HCT116 (cell line): ENCODE measurements at regions not wholly inside any gene's neighbourhood (a gene's known extent, or its start where the extent isn't known, plus 50 kb on each side); places are given as distances from the start of the nearest gene placed in this dataset.

Source experiments
- ATAC-seq: fragments of 200-7000 bp; cut with Tn5 transposase; 2 replicates; pipeline ENCODE4 v1.9.1; 2020; ENCODE audit warnings: mild to moderate bottlenecking, moderate library complexity
- BruUV-seq: library from RNA; stranded (reverse); fragments of 400-500 nt; replicated peaks from 2 replicates; lab custom pipeline; 2021; lab: Mats Ljungman, UMichigan
- CTCF ChIA-PET: fragments of 300-600 bp; sonication (Branson Sonifier 250); formaldehyde crosslinking; loops from one replicate; lab custom pipeline; 2021; ENCODE audit warnings: antibody characterized with exemption; lab: Charles Lee
- POLR2A ChIA-PET: fragments of 300-600, 350-600 bp; sonication (Branson Sonifier 250); formaldehyde crosslinking; loops from one replicate; lab custom pipeline; 2021; ENCODE audit warnings: antibody characterized with exemption; lab: Charles Lee
- RAD21 ChIA-PET, 2 experiments: fragments of 300-600 bp; sonication (Branson Sonifier 250); formaldehyde crosslinking; loops; one replicate each; lab custom pipeline; 2023; ENCODE audit warnings: low total read pairs in 2 of 2; ENCODE audit not compliant: uncharacterized antibody in 2 of 2, unreplicated experiment in 2 of 2, low non-redundant PET in 1 of 2; lab: Charles Lee
- DNase-seq: peaks from one replicate; pipeline ENCODE4 v3.0.0-alpha.2; 2010; ENCODE audit warnings: low read depth, low spot score
- H2AFZ ChIP-seq: fragments of 200-600 bp; shearing (Covaris generic), sonication (generic); 2 replicates; pipeline ENCODE4 v1.6.1; 2017; ENCODE audit warnings: low read depth, mixed run types, mixed read lengths, antibody characterized with exemption, low read length; ENCODE audit not compliant: poor library complexity, severe bottlenecking
- H3K27ac ChIP-seq: 2 replicates; pipeline ENCODE4 v1.5.1; 2012; ENCODE audit warnings: low read depth, low read length
- H3K27me3 ChIP-seq: fragments of 200-600 bp; sonication (generic); 2 replicates; pipeline ENCODE4 v1.6.1; 2016; ENCODE audit warnings: mixed run types, low read length, mixed read lengths; ENCODE audit not compliant: insufficient read depth
- H3K36me3 ChIP-seq, 2 experiments: fragments of 200-500 bp in 1 of 2; fragments of 200-600 bp in 1 of 2; sonication (Bioruptor generic) in 1 of 2; sonication (generic) in 1 of 2; 2 replicates each; pipeline versions ENCODE4 v1.5.1 to v1.6.1; 2014 to 2016; ENCODE audit warnings: low read length in 2 of 2, inconsistent platforms in 1 of 2, mixed read lengths in 1 of 2, mixed run types in 1 of 2; ENCODE audit not compliant: insufficient read depth in 2 of 2, control insufficient read depth in 1 of 2
- H3K4me1 ChIP-seq, 2 experiments: fragments of 200-600 bp in 1 of 2; sonication (generic) in 1 of 2; 2 replicates each; pipeline versions ENCODE4 v1.5.1 to v1.6.1; 2012 to 2017; ENCODE audit warnings: low read length in 2 of 2, inconsistent platforms in 1 of 2, mild to moderate bottlenecking in 1 of 2, mixed read lengths in 1 of 2, mixed run types in 1 of 2, moderate library complexity in 1 of 2; ENCODE audit not compliant: insufficient read depth in 2 of 2, control insufficient read depth in 1 of 2
- H3K4me2 ChIP-seq: fragments of 200-600 bp; sonication (generic); 2 replicates; pipeline ENCODE4 v1.6.1; 2017; ENCODE audit warnings: mixed run types, low read length, mixed read lengths
- H3K4me3 ChIP-seq, 2 experiments: fragments of 200-600 bp in 1 of 2; sonication (generic) in 1 of 2; replicated peaks in 1 of 2; 2 replicates each; pipeline ENCODE4 v1.5.1; 2011 to 2016; ENCODE audit warnings: low read length in 2 of 2, control low read depth in 1 of 2, low read depth in 1 of 2, mild to moderate bottlenecking in 1 of 2, mixed read lengths in 1 of 2, mixed run types in 1 of 2
- H3K79me2 ChIP-seq: fragments of 200-600 bp; sonication (generic); 2 replicates; pipeline ENCODE4 v1.6.1; 2017; ENCODE audit warnings: mild to moderate bottlenecking, mixed run types, low read length, moderate library complexity, mixed read lengths; ENCODE audit not compliant: insufficient read depth
- H3K9ac ChIP-seq: fragments of 200-600 bp; sonication (generic); 2 replicates; pipeline ENCODE4 v1.6.1; 2016; ENCODE audit warnings: low read length, mixed read lengths
- H3K9me2 ChIP-seq: fragments of 200-600 bp; sonication (generic), shearing (Covaris generic); 2 replicates; pipeline ENCODE4 v1.6.1; 2017; ENCODE audit warnings: mixed run types, mild to moderate bottlenecking, moderate library complexity; ENCODE audit not compliant: insufficient read depth
- H3K9me3 ChIP-seq, 2 experiments: fragments of 200-500 bp in 1 of 2; fragments of 200-600 bp in 1 of 2; sonication (Bioruptor generic) in 1 of 2; sonication (generic) in 1 of 2; 2 replicates each; pipeline ENCODE4 v1.6.1; 2014 to 2017; ENCODE audit warnings: low read length in 2 of 2, mixed read lengths in 2 of 2, inconsistent platforms in 1 of 2, low read depth in 1 of 2, mild to moderate bottlenecking in 1 of 2, mixed run types in 1 of 2, moderate library complexity in 1 of 2; ENCODE audit not compliant: control insufficient read depth in 1 of 2, insufficient read depth in 1 of 2
- H4K20me1 ChIP-seq: fragments of 200-600 bp; sonication (generic), shearing (Covaris generic); 2 replicates; pipeline ENCODE4 v1.6.1; 2017; ENCODE audit warnings: mixed run types, mild to moderate bottlenecking, moderate library complexity; ENCODE audit not compliant: insufficient read depth
- EGR1 ChIP-seq: IDR thresholded peaks from 2 replicates; pipeline ENCODE4 v1.6.1; 2012; ENCODE audit warnings: low read depth
- ELF1 ChIP-seq: IDR thresholded peaks from 2 replicates; pipeline ENCODE4 v1.6.1; 2012; ENCODE audit warnings: low read depth, borderline replicate concordance
- EZH2 ChIP-seq: fragments of 200-600 bp; sonication (generic); IDR thresholded peaks from 2 replicates; pipeline ENCODE4 v1.6.1; 2017; ENCODE audit warnings: antibody characterized with exemption, mixed run types
- EZH2phosphoT487 ChIP-seq: fragments of 200-600 bp; IDR thresholded peaks from 2 replicates; pipeline ENCODE4 v1.6.1; 2018; ENCODE audit warnings: antibody characterized with exemption, borderline replicate concordance
- FOSL1 ChIP-seq: IDR thresholded peaks from 2 replicates; pipeline ENCODE4 v1.6.1; 2012; ENCODE audit warnings: low read depth
- JUND ChIP-seq: IDR thresholded peaks from 2 replicates; pipeline ENCODE4 v1.6.1; 2012
- POLR2A ChIP-seq: IDR thresholded peaks from 2 replicates; pipeline ENCODE4 v1.7.0; 2011; ENCODE audit warnings: borderline replicate concordance; ENCODE audit not compliant: insufficient read depth, insufficient read length; ENCODE audit errors: extremely low read depth
- POLR2AphosphoS5 ChIP-seq: IDR thresholded peaks from 2 replicates; pipeline ENCODE4 v1.6.1; 2011; ENCODE audit warnings: mild to moderate bottlenecking, low read depth, low read length, moderate library complexity
- RAD21 ChIP-seq: IDR thresholded peaks from 2 replicates; pipeline ENCODE4 v1.6.1; 2012; ENCODE audit warnings: low read depth, mild to moderate bottlenecking
- SIN3A ChIP-seq: IDR thresholded peaks from 2 replicates; pipeline ENCODE4 v1.6.1; 2012; ENCODE audit warnings: low read depth
- SP1 ChIP-seq: IDR thresholded peaks from 2 replicates; pipeline ENCODE4 v1.6.1; 2012; ENCODE audit warnings: low read depth
- TCF7L2 ChIP-seq: IDR thresholded peaks from 2 replicates; pipeline ENCODE4 v1.7.0; 2011; ENCODE audit warnings: borderline replicate concordance, inconsistent platforms; ENCODE audit not compliant: insufficient read depth, insufficient read length; ENCODE audit errors: extremely low read depth
- YY1 ChIP-seq: IDR thresholded peaks from 2 replicates; pipeline ENCODE4 v1.6.1; 2011; ENCODE audit warnings: low read length, low read depth, moderate library complexity, mild to moderate bottlenecking; ENCODE audit not compliant: insufficient replicate concordance; ENCODE audit errors: extremely low read depth
- ZFX ChIP-seq: fragments of 450-650 bp; IDR thresholded peaks from 2 replicates; pipeline ENCODE4 v1.6.1; 2017
- ZNF274 ChIP-seq: fragments of 200-500 bp; sonication (Bioruptor generic); IDR thresholded peaks from 2 replicates; pipeline ENCODE4 v1.6.1; 2014; ENCODE audit warnings: mild to moderate bottlenecking, low read depth, low read length, inconsistent platforms
- intact Hi-C: fragments of 100-400 bp; cut with micrococcal nuclease; formaldehyde crosslinking; loops from 2 replicates; pipeline ENCODE4 v1.10.0; 2022
- TF ChIP-seq, protein P1 (sequence below): IDR thresholded peaks from 2 replicates; pipeline ENCODE4 v1.6.1; 2012
- TF ChIP-seq, protein P2 (sequence below), 3 experiments: fragments of 200-600 bp in 1 of 3; sonication (generic) in 1 of 3; IDR thresholded peaks in 2 of 3; conservative IDR thresholded peaks in 1 of 3; 2 replicates each; pipeline ENCODE4 v1.5.1; 2012 to 2017; ENCODE audit warnings: low read depth in 2 of 3, low read length in 2 of 3, antibody characterized with exemption in 1 of 3, borderline replicate concordance in 1 of 3, control low read depth in 1 of 3, mild to moderate bottlenecking in 1 of 3, mixed read lengths in 1 of 3, mixed run types in 1 of 3, moderate library complexity in 1 of 3; ENCODE audit not compliant: insufficient read depth in 1 of 3
- TF ChIP-seq, protein P3 (sequence below): IDR thresholded peaks from 2 replicates; pipeline ENCODE4 v1.6.1; 2012

DNA sequence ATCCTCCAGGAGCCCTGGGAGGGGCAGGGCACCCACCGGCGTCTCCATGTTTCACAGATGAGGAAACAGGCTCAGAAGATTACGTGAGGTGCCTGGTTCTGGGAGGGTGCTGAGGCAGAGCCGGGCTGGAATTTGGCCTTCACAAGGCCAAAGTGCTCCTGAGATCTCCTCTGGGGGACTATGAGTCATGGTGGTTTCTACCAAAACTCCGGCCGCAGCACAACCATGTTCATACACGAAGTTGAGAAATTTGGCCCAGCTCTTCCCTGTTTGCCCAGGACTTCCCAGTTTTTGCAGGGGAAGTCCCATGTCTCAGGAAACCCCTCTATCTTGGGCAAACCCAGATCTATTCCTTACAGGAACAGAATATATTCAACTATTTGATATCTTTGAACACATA, 172.9 kb upstream of the CDYL start:
- ChIA-PET POLR2A (no interaction called here), RAD21 (no interaction called here), CTCF (no interaction called here)
- peak overlapping the region; percentile 59 for H2AFZ ChIP-seq
- intact Hi-C loops, result no loop called here
- H3K9me3 ChIP-seq, result no peaks in the 10 kb centered on the region
- H3K9ac ChIP-seq, result no peak overlapping the region
- H3K4me1 ChIP-seq, result peaks cover 24 to 46% of the 10 kb centered on the region in 2 experiments
- H3K36me3 ChIP-seq, result no peaks in the 10 kb centered on the region
- no peaks in the 10 kb centered on the region; the same call in 1 of the 2 replicates for H3K27me3 ChIP-seq
- H3K27ac ChIP-seq, result no peak overlapping the region
- peak; percentile 16 for DNase-seq
- H3K9me2 ChIP-seq, result no peaks in the 10 kb centered on the region
- TF ChIP-seq SP1 (no peak), YY1 (no peak), SIN3A (no peak), FOSL1 (0 out of 2 replicates have a peak, but pooled peaks have one; percentile 20), JUND (peak; percentile 26; the same call in 1 of the 2 replicates), POLR2AphosphoS5 (no peak)
- TF ChIP-seq, protein P1, sequence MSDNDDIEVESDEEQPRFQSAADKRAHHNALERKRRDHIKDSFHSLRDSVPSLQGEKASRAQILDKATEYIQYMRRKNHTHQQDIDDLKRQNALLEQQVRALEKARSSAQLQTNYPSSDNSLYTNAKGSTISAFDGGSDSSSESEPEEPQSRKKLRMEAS, result no peak
- TF ChIP-seq, protein P2, sequence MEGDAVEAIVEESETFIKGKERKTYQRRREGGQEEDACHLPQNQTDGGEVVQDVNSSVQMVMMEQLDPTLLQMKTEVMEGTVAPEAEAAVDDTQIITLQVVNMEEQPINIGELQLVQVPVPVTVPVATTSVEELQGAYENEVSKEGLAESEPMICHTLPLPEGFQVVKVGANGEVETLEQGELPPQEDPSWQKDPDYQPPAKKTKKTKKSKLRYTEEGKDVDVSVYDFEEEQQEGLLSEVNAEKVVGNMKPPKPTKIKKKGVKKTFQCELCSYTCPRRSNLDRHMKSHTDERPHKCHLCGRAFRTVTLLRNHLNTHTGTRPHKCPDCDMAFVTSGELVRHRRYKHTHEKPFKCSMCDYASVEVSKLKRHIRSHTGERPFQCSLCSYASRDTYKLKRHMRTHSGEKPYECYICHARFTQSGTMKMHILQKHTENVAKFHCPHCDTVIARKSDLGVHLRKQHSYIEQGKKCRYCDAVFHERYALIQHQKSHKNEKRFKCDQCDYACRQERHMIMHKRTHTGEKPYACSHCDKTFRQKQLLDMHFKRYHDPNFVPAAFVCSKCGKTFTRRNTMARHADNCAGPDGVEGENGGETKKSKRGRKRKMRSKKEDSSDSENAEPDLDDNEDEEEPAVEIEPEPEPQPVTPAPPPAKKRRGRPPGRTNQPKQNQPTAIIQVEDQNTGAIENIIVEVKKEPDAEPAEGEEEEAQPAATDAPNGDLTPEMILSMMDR (IDR thresholded peaks at IDR 0.05 in 2 of 3, conservative IDR thresholded peaks at IDR 0.05 in 1 of 3; ENCODE audit: borderline replicate concordance in 1 of 3, insufficient read depth in 1 of 3, low read depth in 2 of 3, low read length in 2 of 3), result no peak
- BruUV-seq, result no TSS peak
- no peaks in the 10 kb centered on the region for H3K79me2 ChIP-seq
- H4K20me1 ChIP-seq, result no peaks in the 10 kb centered on the region
- no peak overlapping the region for H3K4me3 ChIP-seq
- no peak for ATAC-seq
- H3K4me2 ChIP-seq, result peak overlapping the region; percentile 17; the same call in 1 of the 2 replicates

DNA sequence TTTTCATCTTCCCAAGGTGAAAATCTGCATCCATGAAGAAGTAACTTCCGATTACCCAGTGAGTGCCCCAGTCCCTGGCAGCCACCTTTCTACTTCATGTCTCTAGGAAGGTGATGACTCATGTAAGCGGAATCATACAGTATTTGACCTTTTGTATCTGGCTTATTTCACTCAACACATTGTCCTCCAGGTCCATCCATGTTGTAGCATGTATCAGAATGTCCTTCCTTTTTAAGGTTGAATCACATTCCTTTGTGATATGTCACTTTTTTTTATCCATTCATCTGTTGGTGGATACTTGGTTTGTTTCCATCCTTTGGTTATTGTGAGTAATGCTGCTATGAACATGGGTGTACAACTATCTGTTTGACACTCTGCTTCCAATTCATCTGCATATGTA, 176.3 kb upstream of the CDYL start:
- Histone ChIP-seq H3K4me2 (peak overlapping the region; percentile 52), H3K4me1 (peaks cover 9 to 24% of the 10 kb centered on the region in 2 experiments; a peak in 3 of 4 replicates), H3K36me3 (no peaks in the 10 kb centered on the region), H3K27ac (no peak overlapping the region), H3K9me3 (no peaks in the 10 kb centered on the region), H4K20me1 (no peaks in the 10 kb centered on the region), H3K79me2 (no peaks in the 10 kb centered on the region), H3K9me2 (no peaks in the 10 kb centered on the region), H3K27me3 (no peaks in the 10 kb centered on the region), H3K9ac (no peak overlapping the region), H2AFZ (peak overlapping the region; percentile 3), H3K4me3 (no peak overlapping the region)
- DNase-seq (peak; percentile 37), ATAC-seq (peak; percentile 86)
- ChIA-PET CTCF (no interaction called here), RAD21 (no interaction called here), POLR2A (no interaction called here)
- BruUV-seq, result no TSS peak
- intact Hi-C loops, result no loop called here
- TF ChIP-seq EZH2phosphoT487 (no peak), YY1 (no peak), FOSL1 (peak; percentile 66), SP1 (peak; percentile 38; the same call in 1 of the 2 replicates), ZNF274 (no peak), TCF7L2 (no peak), JUND (peak; percentile 64), RAD21 (no peak), EGR1 (no peak), SIN3A (no peak), ZFX (no peak), POLR2A (no peak), EZH2 (no peak), ELF1 (no peak)
- TF ChIP-seq, protein P3, sequence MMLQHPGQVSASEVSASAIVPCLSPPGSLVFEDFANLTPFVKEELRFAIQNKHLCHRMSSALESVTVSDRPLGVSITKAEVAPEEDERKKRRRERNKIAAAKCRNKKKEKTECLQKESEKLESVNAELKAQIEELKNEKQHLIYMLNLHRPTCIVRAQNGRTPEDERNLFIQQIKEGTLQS, result no peak
